GM18868 (cell line): ENCODE measurements at regions not wholly inside any gene's neighbourhood (a gene's known extent, or its start where the extent isn't known, plus 50 kb on each side); places are given as distances from the start of the nearest gene placed in this dataset.
"Not testable (repeated sequence)": the region's sequence is repeated elsewhere in the genome, so short reads cannot be mapped to it uniquely, and the experiment has no call there.

Experiments used
- ATAC-seq: cut with Tn5 transposase; IDR thresholded peaks from one replicate; pipeline ENCODE4 v1.9.1; 2021; ENCODE audit warnings: mild to moderate bottlenecking, moderate library complexity; ENCODE audit not compliant: unreplicated experiment

DNA sequence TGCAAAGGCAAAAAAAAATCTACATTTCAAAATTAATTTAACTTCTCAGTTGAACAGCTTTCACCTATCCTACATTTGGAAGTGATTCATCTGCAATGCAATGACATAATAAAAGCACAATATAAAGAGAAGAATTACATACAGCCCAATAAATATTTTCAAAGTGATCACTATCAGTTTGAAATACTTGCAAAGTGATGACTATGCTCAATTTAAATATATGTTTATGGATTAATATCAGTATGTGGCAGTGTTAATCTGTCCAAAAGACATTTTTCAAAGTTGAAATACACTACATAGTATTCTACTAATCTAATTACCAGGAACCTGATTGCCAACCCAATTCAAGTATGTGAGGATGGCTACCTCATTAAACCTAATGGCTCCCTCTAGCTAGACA is 460.7 kb upstream of the ATXN7L3B start:
- no peak for ATAC-seq

DNA sequence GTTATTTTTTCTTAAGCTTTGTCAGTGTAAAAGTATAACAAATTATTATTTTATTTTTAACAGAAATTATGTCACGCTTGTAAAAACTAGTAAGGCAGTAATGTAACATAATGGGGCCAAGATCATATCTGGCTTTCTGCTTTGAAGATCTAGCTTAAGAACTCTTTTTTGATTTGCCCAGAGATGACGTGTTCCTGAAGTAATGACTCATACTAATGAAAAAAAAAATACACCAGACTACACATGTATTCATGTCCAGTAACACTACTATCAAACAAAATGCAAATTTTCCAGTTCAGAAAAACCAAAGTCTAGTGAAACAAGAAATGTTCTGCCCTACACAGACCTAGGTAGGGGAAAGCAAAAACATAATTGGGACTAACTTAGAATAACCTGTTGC is 432.2 kb upstream of the ATXN7L3B start:
- ATAC-seq, result no peak

DNA sequence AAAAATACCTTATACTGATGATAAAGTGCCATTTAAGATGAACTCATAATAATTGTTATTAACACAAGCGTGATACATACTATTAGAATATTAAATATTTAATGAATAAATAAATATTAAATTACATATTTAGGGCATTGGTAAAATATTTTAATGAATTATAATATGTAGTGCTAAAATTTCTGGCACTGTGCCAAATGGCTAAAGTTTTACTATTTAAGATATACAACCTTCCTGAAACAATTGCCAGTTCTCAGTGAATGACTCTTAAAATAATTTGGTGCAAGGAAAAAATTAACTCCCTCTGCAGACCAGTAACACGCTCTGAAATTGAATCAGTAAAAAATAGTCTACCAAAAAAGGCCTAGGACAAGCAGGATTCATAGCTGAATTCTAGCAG is 428.9 kb upstream of the ATXN7L3B start:
- ATAC-seq, result no peak

DNA sequence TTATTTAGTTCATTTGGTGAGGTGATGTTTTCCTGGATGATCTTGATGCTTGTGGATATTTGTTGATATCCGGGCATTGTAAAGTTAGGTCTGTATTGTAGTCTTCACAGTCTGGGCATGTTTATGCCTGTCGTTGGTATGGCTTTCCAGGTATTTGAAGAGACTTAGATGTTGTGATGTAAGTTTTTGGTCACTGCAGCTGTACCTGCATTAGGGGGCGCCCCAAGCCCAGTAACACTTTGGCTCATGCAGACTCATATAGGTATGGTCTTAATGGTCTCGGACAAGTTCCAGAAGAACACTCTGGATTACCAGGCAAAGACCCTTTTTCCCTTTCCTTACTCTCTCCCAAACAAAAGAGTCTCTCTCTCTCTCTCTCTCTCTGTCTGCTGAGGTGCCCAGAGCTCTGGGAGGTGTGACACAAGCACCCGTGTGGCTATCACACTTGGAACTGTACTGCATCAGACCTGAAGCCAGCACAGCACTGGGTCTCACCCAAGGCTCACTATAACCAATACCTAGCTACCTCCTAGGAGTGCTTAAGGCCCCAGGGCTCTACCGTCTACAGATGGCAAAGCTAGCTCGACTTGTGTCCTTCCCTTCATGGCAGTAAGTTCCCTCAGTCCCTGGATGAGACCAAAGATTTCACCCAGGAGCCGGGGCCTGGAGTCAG is 425.8 kb upstream of the ATXN7L3B start:
- ATAC-seq, result peak; percentile 70

DNA sequence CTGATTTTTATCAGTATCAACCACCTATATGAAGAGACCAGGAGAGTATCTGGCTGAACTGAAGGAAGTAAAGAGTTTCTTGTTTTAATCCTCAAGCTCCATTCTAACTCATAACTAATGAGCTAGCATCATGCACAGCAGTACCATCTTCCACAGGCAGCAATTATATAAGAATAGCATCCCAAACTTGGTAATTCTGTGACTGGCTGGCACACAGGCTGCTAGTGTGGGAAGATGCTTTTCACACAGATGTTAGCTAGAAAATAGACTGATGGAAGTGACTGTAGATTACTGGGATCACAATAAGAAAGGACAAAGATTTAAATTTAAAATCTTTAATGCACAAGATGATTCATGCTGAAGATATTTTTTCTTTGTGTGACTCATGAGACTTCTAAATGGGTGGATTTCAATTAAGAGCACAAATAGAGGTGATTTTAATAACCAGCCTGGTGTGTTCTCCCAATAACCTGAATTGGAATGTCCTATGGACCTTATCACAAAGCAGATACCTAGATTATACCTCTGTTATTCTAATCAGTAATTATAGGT is 417.7 kb upstream of the ATXN7L3B start:
- no peak for ATAC-seq

DNA sequence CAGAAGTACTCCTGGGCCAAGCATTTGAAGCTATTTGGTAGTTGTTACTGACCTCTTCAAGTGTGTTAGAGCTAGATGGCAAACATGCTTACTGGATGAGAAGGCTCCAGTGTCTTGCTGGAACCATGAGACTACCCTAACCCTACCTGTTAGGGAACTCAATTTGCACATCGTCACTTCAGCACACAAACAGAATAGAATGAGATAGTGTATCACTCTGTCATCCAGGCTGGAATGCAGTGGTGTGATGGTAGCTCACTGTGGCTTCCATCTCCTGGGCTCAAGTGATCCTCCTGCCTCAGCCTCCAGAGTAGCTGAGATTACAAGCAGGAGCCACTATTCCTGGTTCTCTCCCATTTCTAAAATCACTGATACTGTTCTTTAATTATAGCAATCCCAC is 417.0 kb upstream of the ATXN7L3B start:
- ATAC-seq, result no peak

DNA sequence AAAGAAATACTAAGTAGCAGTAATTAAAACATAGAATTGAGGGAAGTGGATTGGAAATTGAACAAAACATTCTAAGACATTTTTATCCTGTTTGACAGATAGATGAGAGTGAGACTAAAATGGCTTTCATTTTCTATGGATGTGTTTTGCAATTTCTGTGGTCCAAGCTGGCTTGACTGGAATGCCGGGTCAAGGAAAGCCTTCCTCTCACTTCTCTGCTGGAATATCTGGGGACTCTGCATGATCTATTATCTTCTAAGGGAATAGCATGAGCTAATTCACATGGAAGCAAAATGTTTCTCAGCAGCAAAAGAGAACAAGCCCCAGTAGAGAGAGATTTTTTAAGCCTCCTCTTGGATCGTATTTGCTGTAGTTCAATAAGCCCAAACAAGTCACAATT is 407.9 kb upstream of the ATXN7L3B start:
- no peak for ATAC-seq

DNA sequence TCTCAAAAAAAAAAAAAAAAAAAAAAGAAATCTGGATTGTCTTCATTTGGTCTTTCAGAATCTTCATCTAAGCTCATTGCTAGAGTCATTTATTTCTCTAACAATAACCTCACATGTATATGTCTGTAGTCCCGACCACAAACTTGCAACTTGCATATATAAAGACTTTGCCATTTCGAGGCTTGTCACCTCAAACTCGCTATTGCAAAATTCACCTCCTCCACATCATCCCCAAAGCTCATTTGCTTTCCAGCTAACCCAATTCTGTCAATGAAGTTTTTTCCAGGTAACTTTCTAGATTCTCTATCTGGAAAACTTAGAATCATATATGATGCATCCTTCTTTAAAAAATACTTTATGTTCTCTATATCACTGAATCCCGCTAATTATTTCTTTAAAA is 393.2 kb upstream of the ATXN7L3B start:
- no peak for ATAC-seq

DNA sequence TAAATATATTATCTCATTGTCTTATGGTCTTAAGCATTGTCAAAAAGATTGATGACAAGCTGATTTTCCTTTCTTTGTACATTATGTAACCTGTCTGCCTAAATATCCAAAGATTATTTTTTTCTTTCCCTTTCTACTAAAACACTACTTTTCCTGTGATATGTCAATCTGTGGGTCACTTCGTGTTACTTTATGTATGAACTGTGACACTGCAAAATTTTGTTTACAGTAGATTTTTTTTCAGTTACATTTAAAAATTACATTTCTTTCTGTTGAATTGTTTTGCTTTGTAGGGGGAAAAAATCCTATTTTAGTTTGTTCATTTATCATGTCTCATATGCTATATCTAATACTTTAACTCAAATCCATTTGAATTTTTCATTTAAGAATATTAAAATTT is 392.3 kb upstream of the ATXN7L3B start:
- no peak for ATAC-seq

DNA sequence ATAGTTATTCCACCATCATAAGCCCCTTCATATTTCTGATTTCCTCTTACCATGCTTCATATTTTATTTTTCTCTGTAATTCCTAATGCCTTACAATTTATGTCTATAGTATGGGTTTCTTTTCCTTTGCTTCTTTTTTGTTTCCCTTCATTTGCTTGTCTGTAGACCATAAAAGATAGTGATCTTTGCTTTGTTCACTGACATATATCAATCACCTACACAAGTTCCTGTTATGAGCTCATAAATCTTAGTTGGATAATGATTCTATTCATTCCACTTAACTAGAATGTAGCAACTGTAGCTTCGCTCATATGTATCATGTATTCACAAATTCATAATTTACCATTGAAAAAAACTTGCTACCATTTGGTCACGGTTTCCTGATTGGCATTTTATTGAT is 388.8 kb upstream of the ATXN7L3B start:
- no peak for ATAC-seq

DNA sequence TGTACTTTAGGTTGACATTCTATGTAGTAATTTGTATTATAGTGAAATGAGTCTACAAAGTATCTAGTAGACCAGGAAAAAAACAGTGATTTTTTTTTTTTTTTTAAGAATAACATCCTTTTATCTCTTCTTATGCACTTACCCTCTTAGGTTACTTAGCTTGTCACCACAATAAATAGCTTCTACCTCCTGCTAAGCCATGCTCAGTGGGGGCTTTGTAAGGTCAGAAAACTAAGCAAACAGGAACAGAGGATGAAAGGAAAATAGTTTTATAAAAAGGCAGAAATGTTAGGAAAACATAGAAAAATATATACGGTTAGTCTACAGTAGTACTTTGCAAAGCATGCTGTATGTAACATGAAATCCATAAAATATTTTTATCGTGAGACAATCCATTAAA is 385.3 kb upstream of the ATXN7L3B start:
- no peak for ATAC-seq

DNA sequence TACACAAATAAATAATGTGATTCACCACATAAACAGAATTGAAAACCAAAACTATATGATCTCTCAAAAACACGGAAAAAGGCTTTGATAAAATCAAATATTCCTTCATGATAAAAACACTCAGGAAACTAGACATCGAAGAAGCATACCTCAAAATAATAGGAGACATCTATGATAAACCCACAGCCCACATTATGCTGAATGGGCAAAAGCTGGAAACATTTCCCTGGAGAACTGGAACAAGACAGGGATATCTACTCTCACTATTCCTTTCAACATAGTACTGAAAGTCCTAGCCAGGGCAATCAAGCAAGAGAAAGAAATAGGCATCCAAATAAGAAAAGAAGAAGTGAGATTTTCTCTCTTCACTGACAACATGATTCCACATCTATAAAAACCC is 371.5 kb upstream of the ATXN7L3B start:
- no peak for ATAC-seq

DNA sequence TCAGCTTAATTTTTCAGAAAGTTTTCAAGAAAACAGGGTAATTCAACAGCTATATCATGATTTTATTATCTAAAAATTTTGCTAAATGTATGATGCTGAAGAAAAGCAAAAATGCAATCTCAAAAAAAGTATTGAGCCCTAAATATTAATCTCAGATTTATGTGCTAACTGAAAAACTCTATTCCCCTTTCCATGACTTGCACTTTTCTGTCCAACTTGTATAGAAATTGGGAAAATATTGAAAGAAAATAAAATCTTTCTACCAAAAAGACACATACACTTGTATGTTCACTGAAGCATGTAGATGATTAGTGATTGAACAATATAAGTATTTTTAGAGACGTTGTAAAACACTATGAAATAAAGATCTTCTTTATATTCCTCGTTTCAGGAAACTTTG is 368.0 kb upstream of the ATXN7L3B start:
- ATAC-seq, result no peak

DNA sequence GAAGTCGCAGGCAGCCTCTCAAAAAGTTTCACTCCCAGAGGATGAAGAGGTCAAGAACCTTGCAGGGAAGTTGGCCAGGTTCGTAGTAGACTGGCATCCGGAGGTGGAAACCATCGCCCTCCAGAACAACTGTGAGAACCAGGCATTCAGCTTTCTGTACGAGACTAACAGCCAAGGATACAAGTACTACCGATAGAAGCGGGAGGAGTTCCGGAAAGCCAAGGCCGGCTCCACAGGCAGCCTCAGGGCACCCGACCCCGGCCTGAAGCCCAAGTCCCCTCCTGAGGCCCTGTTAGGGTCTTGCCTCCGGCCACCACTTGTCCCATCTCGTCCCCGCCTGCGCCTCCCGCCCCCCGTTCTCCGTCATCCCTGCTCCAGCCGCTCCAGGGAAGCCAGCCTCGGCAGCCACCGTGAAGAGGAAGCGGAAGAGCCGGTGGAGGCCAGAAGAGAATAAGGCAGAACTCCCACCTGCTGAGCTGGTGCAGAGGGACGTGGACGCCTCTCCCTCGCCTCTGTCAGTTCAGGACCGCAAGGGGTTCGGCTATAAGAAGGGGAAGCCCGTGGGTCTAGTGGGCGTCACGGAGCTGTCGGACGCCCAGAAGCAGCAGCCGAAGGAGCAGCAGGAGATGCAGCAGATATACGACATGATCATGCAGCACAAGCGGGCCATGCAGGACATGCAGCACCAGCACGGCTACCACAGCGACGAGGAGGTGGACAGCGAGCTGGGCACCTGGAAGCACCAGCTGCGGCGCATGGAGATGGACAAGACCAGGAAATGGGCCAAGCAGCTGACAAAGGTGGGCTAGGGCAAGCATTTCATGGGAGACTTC is 366.8 kb upstream of the ATXN7L3B start:
- ATAC-seq, result no peak

DNA sequence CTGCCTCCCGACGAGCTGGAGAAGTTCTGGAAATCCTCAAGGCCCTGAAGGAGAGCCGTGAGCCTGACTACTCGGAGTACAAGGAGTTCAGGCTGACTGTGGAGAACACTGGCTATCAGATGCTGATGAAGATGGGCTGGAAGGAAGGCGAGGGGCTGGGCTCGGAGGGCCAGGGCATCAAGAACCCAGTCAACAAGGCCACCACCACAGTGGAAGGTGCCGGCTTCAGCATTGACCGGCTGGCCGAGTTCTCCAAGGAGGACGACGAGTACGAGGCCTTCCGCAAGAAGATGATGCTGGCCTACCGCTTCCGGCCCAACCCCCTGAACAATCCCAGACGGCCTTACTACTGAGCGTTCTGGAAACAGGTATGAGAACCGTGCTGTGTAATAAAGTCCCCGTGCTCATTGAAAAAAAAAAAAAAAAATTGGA is 366.1 kb upstream of the ATXN7L3B start:
- ATAC-seq, result no peak

DNA sequence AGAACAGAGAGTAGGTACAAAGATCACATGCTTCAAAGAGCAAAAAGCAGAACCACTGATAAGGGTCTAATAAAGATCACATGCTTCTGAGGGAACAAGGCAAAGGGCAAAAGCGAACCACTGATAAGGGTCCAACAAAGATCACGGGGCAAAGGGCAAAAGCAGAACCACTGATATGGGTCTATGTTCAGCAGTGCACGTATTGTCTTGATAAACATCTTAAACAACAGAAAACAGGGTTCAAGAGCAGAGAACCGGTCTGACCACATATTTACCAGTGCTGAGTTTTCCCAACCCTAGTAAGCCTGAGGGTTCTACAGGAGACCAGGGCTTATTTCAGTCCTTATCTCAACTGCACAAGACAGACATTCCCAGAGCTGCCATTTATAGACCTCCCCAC is 362.7 kb upstream of the ATXN7L3B start:
- ATAC-seq, result not testable (repeated sequence)

DNA sequence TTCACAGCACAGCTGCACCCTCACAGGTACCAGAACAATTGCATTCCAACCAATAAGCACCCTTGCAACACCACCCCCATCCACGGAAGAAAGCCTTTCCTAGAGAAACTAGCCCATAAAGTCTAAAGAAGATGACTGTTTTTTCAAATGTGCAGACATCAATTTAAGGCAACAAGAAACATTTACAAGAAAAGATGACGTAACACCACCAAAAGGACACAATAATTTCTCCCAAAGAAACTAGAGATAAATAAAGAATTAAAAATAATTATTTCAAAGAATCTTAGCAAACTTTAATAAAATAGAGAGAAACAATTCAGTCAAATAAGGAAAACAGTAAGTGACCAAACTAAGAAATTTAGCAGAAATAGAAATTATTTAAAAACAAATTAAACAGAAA is 352.3 kb upstream of the ATXN7L3B start:
- ATAC-seq, result no peak

DNA sequence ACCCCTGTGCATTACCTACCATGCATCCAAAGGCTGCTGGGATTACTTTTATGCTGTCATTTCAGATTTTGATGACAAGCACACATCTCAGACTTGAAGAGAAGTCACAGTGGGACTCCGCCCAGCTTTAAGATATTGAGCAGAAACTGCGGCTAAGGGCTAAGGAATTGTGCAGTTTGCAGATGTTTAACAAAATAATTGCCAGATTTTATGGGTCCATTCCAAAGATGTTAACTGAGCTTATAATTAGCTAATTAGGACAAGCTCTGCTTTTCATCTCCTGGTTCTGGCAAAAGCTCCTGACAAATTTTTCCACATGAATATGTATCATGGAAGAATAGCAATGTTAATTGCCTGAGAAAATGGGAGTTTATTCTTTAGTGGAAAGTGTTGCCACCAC is 344.4 kb upstream of the ATXN7L3B start:
- ATAC-seq, result no peak

DNA sequence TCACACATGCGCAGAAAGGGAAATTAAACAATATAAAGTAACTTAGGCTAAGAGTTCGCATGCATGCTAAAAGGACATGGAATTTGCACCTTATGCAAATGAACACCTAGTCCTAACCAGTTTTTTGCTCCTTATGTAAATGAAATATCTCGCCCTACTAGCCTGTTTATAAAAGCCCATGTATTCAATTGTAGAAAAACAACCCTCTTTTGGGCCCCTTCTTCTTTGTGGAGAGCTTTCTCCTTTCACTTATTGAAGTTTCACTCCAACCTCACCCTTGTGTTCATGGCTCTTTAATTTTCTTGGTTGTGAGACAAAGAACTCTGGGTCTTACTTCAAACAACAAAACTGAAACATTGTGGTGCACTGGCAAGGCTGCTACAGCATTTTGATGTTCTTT is 333.4 kb upstream of the ATXN7L3B start:
- no peak for ATAC-seq

DNA sequence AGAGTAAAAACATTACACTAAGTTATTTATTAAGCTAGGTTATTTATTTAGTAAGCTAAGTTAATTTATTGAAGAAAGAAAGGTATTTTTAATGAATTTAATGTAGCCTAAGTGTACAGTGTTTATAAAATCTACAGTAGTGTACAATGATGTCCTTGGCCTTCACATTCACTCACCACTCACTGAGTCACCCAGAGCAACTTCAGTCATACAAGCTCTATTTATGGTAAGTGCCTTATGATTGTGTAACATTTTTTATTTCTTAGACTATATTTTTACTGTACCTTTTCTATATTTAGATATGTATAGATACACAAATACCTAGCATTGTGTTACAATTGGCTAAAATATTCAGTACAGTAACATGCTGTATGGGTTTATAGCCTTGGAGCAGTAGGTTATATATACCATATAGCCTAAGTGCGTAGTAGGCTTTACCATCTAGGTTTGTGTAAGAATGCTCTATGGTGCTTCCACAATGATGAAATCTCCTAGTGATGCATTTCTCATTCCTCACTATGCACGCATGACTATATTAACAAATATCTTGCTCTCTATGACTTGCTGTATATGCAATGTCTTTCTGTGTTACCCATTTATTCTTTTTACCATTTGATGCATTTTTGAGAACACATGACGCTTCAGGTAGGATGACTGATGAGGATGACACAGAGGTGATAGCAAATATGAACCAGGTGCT is 309.6 kb upstream of the ATXN7L3B start:
- ATAC-seq, result no peak

DNA sequence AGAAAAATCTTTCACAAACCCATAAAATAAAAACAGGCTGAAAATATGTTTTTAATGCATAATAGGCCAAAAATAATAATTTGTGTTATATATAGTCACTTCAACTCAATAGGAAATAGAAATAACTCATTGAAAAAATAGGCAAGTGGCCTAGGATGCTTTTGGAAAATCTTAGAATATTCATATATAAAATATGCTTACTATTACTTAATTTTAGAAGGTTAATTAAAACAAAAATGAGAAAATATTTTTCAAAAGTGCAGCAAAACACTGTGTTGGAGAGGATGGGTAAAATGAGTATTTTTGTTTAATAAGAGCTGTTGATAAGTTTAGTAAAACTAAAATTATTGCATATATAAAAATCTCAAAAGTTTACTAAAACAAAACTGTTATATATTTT is 308.0 kb upstream of the ATXN7L3B start:
- ATAC-seq, result no peak

DNA sequence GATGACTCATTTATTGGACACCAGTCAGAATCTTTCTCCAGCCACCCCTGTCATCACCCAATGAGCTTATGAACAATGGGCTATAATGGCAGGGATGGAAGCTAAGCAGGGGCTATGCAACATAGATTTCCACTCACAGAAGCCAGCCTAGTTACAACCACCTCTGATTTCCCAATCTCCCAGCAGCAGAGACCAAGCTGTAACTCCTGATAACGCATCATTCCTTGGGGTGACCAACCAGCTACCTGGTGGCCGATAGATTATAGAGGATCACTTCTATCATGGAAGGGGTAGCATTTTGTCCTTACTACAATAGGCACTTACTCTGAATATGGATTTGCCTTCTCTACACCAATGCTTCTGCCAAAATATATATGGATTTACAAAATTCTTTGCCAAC is 302.3 kb upstream of the ATXN7L3B start:
- ATAC-seq, result no peak
